ENCODE measurements at regions not wholly inside any gene's neighbourhood (a gene's known extent, or its start where the extent isn't known, plus 50 kb on each side); places are given as distances from the start of the nearest gene placed in this dataset.

GRCh38 chr11:15485432-15485831 is 370.7 kb downstream of the INSC start:
- no peak for DNase-seq (ENCODE audit: low spot score)

GRCh38 chr11:15489281-15489680 is 374.6 kb downstream of the INSC start:
- DNase-seq (ENCODE audit: low spot score) = no peak

- DNase-seq (ENCODE audit: low spot score) = no peak
Observed at GRCh38 chr11:15490535-15490934, 375.8 kb downstream of the INSC start.

GRCh38 chr11:15493066-15493465 is 378.3 kb downstream of the INSC start:
- no peak for DNase-seq (ENCODE audit: low spot score)

- DNase-seq (ENCODE audit: low spot score) = no peak
Observed at GRCh38 chr11:15493921-15494620, 379.3 kb downstream of the INSC start.

- no peak for DNase-seq (ENCODE audit: low spot score)
Observed at GRCh38 chr11:15494740-15495139, 380.0 kb downstream of the INSC start.

GRCh38 chr11:15495462-15495861 is 380.7 kb downstream of the INSC start:
- DNase-seq (ENCODE audit: low spot score) = no peak

GRCh38 chr11:15497366-15497765 is 382.6 kb downstream of the INSC start:
- DNase-seq (ENCODE audit: low spot score) = no peak

- DNase-seq (ENCODE audit: low spot score) = no peak
Observed at GRCh38 chr11:15499674-15500073, 385.0 kb downstream of the INSC start.

- no peak for DNase-seq (ENCODE audit: low spot score)
Observed at GRCh38 chr11:15500643-15501042, 385.9 kb downstream of the INSC start.

GRCh38 chr11:15501566-15501965 is 386.8 kb downstream of the INSC start:
- no peak for DNase-seq (ENCODE audit: low spot score)

- no peak for DNase-seq (ENCODE audit: low spot score)
Observed at GRCh38 chr11:15505155-15505554, 390.4 kb downstream of the INSC start.

- no peak for DNase-seq (ENCODE audit: low spot score)
Observed at GRCh38 chr11:15507592-15507991, 392.9 kb downstream of the INSC start.

GRCh38 chr11:15509082-15509481 is 394.4 kb downstream of the INSC start:
- no peak for DNase-seq (ENCODE audit: low spot score)

- DNase-seq (ENCODE audit: low spot score) = no peak
Observed at GRCh38 chr11:15519124-15519791, 404.5 kb downstream of the INSC start.

GRCh38 chr11:15519911-15520310 is 405.2 kb downstream of the INSC start:
- no peak for DNase-seq (ENCODE audit: low spot score)

GRCh38 chr11:15523543-15523942 is 408.8 kb downstream of the INSC start:
- no peak for DNase-seq (ENCODE audit: low spot score)

- no peak for DNase-seq (ENCODE audit: low spot score)
Observed at GRCh38 chr11:15525582-15525981, 410.9 kb downstream of the INSC start.

- no peak for DNase-seq (ENCODE audit: low spot score)
Observed at GRCh38 chr11:15526032-15526431, 411.3 kb downstream of the INSC start.

- DNase-seq (ENCODE audit: low spot score) = no peak
Observed at GRCh38 chr11:15526859-15527450, 412.2 kb downstream of the INSC start.

- no peak for DNase-seq (ENCODE audit: low spot score)
Observed at GRCh38 chr11:15532432-15532831, 417.7 kb downstream of the INSC start.

- no peak for DNase-seq (ENCODE audit: low spot score)
Observed at GRCh38 chr11:15534266-15534665, 419.5 kb downstream of the INSC start.

- DNase-seq (ENCODE audit: low spot score) = no peak
Observed at GRCh38 chr11:15535414-15535813, 420.7 kb downstream of the INSC start.

GRCh38 chr11:15536438-15536837 is 421.7 kb downstream of the INSC start:
- no peak for DNase-seq (ENCODE audit: low spot score)

Measured in kidney capillary endothelial cell (primary cell).